SK-N-SH (cell line): ENCODE measurements at regions not wholly inside any gene's neighbourhood (a gene's known extent, or its start where the extent isn't known, plus 50 kb on each side); places are given as distances from the start of the nearest gene placed in this dataset.

Experiments used
- CTCF ChIA-PET: fragments of 300-600, 350-600 bp; formaldehyde crosslinking; extraction: SDS; loops from one replicate; lab custom pipeline; 2021; lab: Yijun Ruan, JAX
- POLR2A ChIA-PET: fragments of 350-600 bp; sonication (Branson Sonifier 250); formaldehyde crosslinking; extraction: SDS; loops from one replicate; lab custom pipeline; 2020; ENCODE audit warnings: antibody characterized with exemption, inconsistent platforms; lab: Yijun Ruan, JAX
- DNase-seq: peaks from one replicate; pipeline ENCODE4 v3.0.0; 2012
- H2AFZ ChIP-seq: fragments of 200-600 bp; sonication (generic); 2 replicates; pipeline ENCODE4 v1.8.1; 2016; ENCODE audit warnings: antibody characterized with exemption, mild to moderate bottlenecking, low read depth
- H3F3A ChIP-seq: fragments of 200-600 bp; sonication (generic); replicated peaks from 2 replicates; pipeline ENCODE3; 2016; ENCODE audit warnings: antibody characterized with exemption, mild to moderate bottlenecking; ENCODE audit not compliant: insufficient read depth
- H3K27ac ChIP-seq, 2 experiments: fragments of 200-500 bp in 1 of 2; fragments of 200-600 bp in 1 of 2; sonication (Bioruptor generic) in 1 of 2; sonication (generic), shearing (Covaris generic) in 1 of 2; 2 replicates each; pipeline versions ENCODE4 v1.5.1 to v1.6.1; 2014 to 2016; ENCODE audit warnings: low read depth in 2 of 2, inconsistent platforms in 1 of 2, low read length in 1 of 2, mild to moderate bottlenecking in 1 of 2, mixed read lengths in 1 of 2
- H3K27me3 ChIP-seq: fragments of 200-600 bp; sonication (generic), shearing (Covaris generic); 2 replicates; pipeline ENCODE4 v1.6.1; 2016; ENCODE audit warnings: mixed run types; ENCODE audit not compliant: insufficient read depth
- H3K36me3 ChIP-seq, 2 experiments: fragments of 200-500 bp in 1 of 2; fragments of 200-600 bp in 1 of 2; sonication (Bioruptor generic) in 1 of 2; sonication (generic) in 1 of 2; replicated peaks in 1 of 2; 2 replicates each; pipeline versions ENCODE3 to v1.5.1; 2014 to 2016; ENCODE audit warnings: low read length in 1 of 2, mild to moderate bottlenecking in 1 of 2; ENCODE audit not compliant: insufficient read depth in 2 of 2, control insufficient read depth in 1 of 2
- H3K4me1 ChIP-seq, 2 experiments: fragments of 200-500 bp in 1 of 2; fragments of 200-600 bp in 1 of 2; sonication (Bioruptor generic) in 1 of 2; sonication (generic), shearing (Covaris generic) in 1 of 2; 2 replicates each; pipeline versions ENCODE4 v1.5.1 to v1.6.1; 2014 to 2016; ENCODE audit warnings: low read depth in 1 of 2, low read length in 1 of 2, mixed run types in 1 of 2; ENCODE audit not compliant: insufficient read depth in 2 of 2, control insufficient read depth in 1 of 2
- H3K4me2 ChIP-seq: fragments of 200-600 bp; sonication (generic), shearing (Covaris generic); 2 replicates; pipeline ENCODE4 v1.6.1; 2017; ENCODE audit warnings: mixed run types
- H3K4me3 ChIP-seq, 2 experiments: fragments of 200-500 bp in 1 of 2; fragments of 200-600 bp in 1 of 2; sonication (Bioruptor generic) in 1 of 2; sonication (generic), shearing (Covaris generic) in 1 of 2; 2 replicates each; pipeline versions ENCODE4 v1.5.1 to v1.8.1; 2014 to 2016; ENCODE audit warnings: low read depth in 2 of 2, inconsistent platforms in 1 of 2, low read length in 1 of 2, mild to moderate bottlenecking in 1 of 2, mixed read lengths in 1 of 2, moderate library complexity in 1 of 2
- H3K79me2 ChIP-seq: fragments of 200-600 bp; sonication (generic); 2 replicates; pipeline ENCODE4 v1.8.1; 2017; ENCODE audit warnings: mild to moderate bottlenecking; ENCODE audit not compliant: insufficient read depth
- H3K9ac ChIP-seq: fragments of 200-600 bp; sonication (generic); 2 replicates; pipeline ENCODE4 v1.6.1; 2017; ENCODE audit warnings: mixed run types
- H3K9me2 ChIP-seq: fragments of 200-600 bp; sonication (generic); 2 replicates; pipeline ENCODE4 v1.6.1; 2017; ENCODE audit warnings: mixed run types
- H3K9me3 ChIP-seq: fragments of 200-600 bp; sonication (generic); 2 replicates; pipeline ENCODE4 v1.6.1; 2017; ENCODE audit warnings: mixed run types, mild to moderate bottlenecking, moderate library complexity
- H4K20me1 ChIP-seq: fragments of 200-600 bp; sonication (generic); 2 replicates; pipeline ENCODE4 v1.6.1; 2017; ENCODE audit warnings: mild to moderate bottlenecking, mixed run types; ENCODE audit not compliant: insufficient read depth
- CHD2 ChIP-seq: fragments of 150-350 bp; IDR thresholded peaks from 2 replicates; pipeline ENCODE4 v1.6.1; 2018; ENCODE audit warnings: low read length; ENCODE audit not compliant: partially characterized antibody
- ELF1 ChIP-seq: IDR thresholded peaks from 2 replicates; pipeline ENCODE4 v1.4.0; 2012
- FOXJ3 ChIP-seq: sonication (generic); formaldehyde crosslinking; IDR thresholded peaks from 2 replicates; pipeline ENCODE4 v1.5.1; 2020; ENCODE audit warnings: mild to moderate bottlenecking, missing genetic modification reagents
- FOXM1 ChIP-seq: IDR thresholded peaks from 2 replicates; pipeline ENCODE4 v1.4.0; 2012; ENCODE audit warnings: low read depth, mild to moderate bottlenecking
- MXI1 ChIP-seq: IDR thresholded peaks from 2 replicates; pipeline ENCODE4 v1.6.1; 2012; ENCODE audit warnings: mild to moderate bottlenecking, low read depth, low read length, improper control_type of control experiment
- NFIC ChIP-seq: IDR thresholded peaks from 2 replicates; pipeline ENCODE4 v1.4.0; 2012; ENCODE audit warnings: borderline replicate concordance
- POLR2AphosphoS5 ChIP-seq: IDR thresholded peaks from 2 replicates; pipeline ENCODE4 v1.6.1; 2012; ENCODE audit warnings: low read depth, low read length
- REST ChIP-seq: IDR thresholded peaks from 2 replicates; pipeline ENCODE4 v1.6.1; 2012; ENCODE audit warnings: mild to moderate bottlenecking, low read depth, low read length, moderate library complexity
- TAF1 ChIP-seq: IDR thresholded peaks from 2 replicates; pipeline ENCODE4 v1.6.1; 2012; ENCODE audit warnings: low read depth, mild to moderate bottlenecking, low read length, moderate library complexity, borderline replicate concordance
- USF2 ChIP-seq: fragments of 150-350 bp; IDR thresholded peaks from 2 replicates; pipeline ENCODE4 v1.6.1; 2017; ENCODE audit warnings: antibody characterized with exemption, low read length, low read depth, borderline replicate concordance
- YY1 ChIP-seq: IDR thresholded peaks from 2 replicates; pipeline ENCODE4 v1.4.0; 2012; ENCODE audit warnings: low read depth, mild to moderate bottlenecking
- WGBS: methylation state at CpG from one replicate; pipeline ENCODE4 v1.1.6; 2017; ENCODE audit warnings: low lambda C conversion rate; 5-methylcytosine and 5-hydroxymethylcytosine counted together
- TF ChIP-seq, protein P1 (sequence below): fragments of 150-350 bp; IDR thresholded peaks from 2 replicates; pipeline ENCODE4 v1.6.1; 2016; ENCODE audit warnings: mild to moderate bottlenecking, low read depth, low read length
- TF ChIP-seq, protein P2 (sequence below): IDR thresholded peaks from 2 replicates; pipeline ENCODE4; 2012
- TF ChIP-seq, protein P3 (sequence below): IDR thresholded peaks from 2 replicates; pipeline ENCODE4 v1.4.0; 2012; ENCODE audit warnings: low read depth, borderline replicate concordance

DNA sequence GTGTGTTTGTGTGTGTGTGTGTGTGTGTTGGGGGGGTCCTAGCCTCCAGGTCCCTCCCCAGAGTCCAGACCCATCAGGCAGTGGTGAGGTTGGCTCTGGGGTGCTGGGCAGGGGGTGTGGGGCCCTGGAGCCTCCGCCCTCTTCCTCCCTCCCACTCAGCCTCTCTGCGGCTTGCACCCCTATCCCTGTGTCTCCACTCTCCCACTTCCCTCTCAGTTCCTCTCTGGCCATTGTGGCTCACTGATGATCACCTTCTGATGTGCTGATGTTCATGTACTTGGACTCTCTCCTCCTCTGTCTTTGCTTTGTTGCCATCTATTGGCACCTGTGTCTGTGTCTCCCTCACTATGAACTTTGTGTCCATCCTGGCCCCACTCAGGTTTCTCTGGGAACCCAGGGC lies 298.7 kb downstream of the ZEB1 start:
- no peaks in the 10 kb centered on the region for H3K9me2 ChIP-seq
- ChIA-PET CTCF (no interaction called here), POLR2A (no interaction called here)
- whole genome bisulfite sequencing, result 68% methylated on average over 2 of the region's 2 CpGs
- no peaks in the 10 kb centered on the region for H3F3A ChIP-seq
- H2AFZ ChIP-seq, result no peak overlapping the region
- DNase-seq, result no peak
- no peaks in the 10 kb centered on the region for H3K9me3 ChIP-seq
- no peak overlapping the region for H3K4me2 ChIP-seq
- H4K20me1 ChIP-seq, result no peaks in the 10 kb centered on the region
- H3K4me3 ChIP-seq, result no peak overlapping the region
- no peak overlapping the region for H3K9ac ChIP-seq
- TF ChIP-seq, protein P1, sequence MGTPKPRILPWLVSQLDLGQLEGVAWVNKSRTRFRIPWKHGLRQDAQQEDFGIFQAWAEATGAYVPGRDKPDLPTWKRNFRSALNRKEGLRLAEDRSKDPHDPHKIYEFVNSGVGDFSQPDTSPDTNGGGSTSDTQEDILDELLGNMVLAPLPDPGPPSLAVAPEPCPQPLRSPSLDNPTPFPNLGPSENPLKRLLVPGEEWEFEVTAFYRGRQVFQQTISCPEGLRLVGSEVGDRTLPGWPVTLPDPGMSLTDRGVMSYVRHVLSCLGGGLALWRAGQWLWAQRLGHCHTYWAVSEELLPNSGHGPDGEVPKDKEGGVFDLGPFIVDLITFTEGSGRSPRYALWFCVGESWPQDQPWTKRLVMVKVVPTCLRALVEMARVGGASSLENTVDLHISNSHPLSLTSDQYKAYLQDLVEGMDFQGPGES, result no peak
- no peak for TF ChIP-seq USF2
- no peak for TF ChIP-seq POLR2AphosphoS5
- no peak for TF ChIP-seq FOXJ3 (CRISPR knock-in tag)
- no peak for TF ChIP-seq CHD2
- TF ChIP-seq, protein P2, sequence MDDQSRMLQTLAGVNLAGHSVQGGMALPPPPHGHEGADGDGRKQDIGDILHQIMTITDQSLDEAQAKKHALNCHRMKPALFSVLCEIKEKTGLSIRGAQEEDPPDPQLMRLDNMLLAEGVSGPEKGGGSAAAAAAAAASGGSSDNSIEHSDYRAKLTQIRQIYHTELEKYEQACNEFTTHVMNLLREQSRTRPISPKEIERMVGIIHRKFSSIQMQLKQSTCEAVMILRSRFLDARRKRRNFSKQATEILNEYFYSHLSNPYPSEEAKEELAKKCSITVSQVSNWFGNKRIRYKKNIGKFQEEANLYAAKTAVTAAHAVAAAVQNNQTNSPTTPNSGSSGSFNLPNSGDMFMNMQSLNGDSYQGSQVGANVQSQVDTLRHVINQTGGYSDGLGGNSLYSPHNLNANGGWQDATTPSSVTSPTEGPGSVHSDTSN, result no peak
- no peak for TF ChIP-seq REST
- no peak for TF ChIP-seq YY1
- no peak for TF ChIP-seq FOXM1
- no peak for TF ChIP-seq ELF1
- TF ChIP-seq, protein P3, sequence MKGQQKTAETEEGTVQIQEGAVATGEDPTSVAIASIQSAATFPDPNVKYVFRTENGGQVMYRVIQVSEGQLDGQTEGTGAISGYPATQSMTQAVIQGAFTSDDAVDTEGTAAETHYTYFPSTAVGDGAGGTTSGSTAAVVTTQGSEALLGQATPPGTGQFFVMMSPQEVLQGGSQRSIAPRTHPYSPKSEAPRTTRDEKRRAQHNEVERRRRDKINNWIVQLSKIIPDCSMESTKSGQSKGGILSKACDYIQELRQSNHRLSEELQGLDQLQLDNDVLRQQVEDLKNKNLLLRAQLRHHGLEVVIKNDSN, result no peak
- TF ChIP-seq MXI1, result no peak
- TF ChIP-seq TAF1, result no peak
- TF ChIP-seq NFIC, result no peak
- no peaks in the 10 kb centered on the region for H3K36me3 ChIP-seq
- no peaks in the 10 kb centered on the region for H3K27me3 ChIP-seq
- no peaks in the 10 kb centered on the region for H3K79me2 ChIP-seq
- no peak overlapping the region for H3K27ac ChIP-seq
- H3K4me1 ChIP-seq, result peaks cover 0 to 4% of the 10 kb centered on the region in 2 experiments; a peak in 1 of 4 replicates
